ENCODE measurements at regions not wholly inside any gene's neighbourhood (a gene's known extent, or its start where the extent isn't known, plus 50 kb on each side); places are given as distances from the start of the nearest gene placed in this dataset.

GRCh38 chr3:27658741-27659140 is 63.4 kb downstream of the EOMES start:
- WGBS (ENCODE audit: extremely low coverage, insufficient read length, low lambda C conversion rate): no CpG with 5 or more reads among the region's 1 CpG
- Histone ChIP-seq H3K18ac (ENCODE audit: insufficient read length, low read depth, low read length) (no peak overlapping the region), H4K20me1 (ENCODE audit: control insufficient read depth, insufficient read depth, insufficient read length) (no peaks in the 10 kb centered on the region), H2BK12ac (ENCODE audit: insufficient read length, low read depth, low read length) (no peak overlapping the region), H3K27ac (ENCODE audit: insufficient read length, low read depth, low read length) (no peak overlapping the region), H3K79me1 (ENCODE audit: insufficient read depth, low read depth, low read length, poor library complexity, severe bottlenecking) (no peaks in the 10 kb centered on the region), H3K56ac (ENCODE audit: insufficient read length, low read depth, low read length) (no peak overlapping the region), H3T11ph (ENCODE audit: low read length) (no peak overlapping the region), H4K91ac (ENCODE audit: insufficient read length, low read depth, low read length) (no peak overlapping the region), H3K27me3 (ENCODE audit: insufficient read depth, low read length) (no peaks in the 10 kb centered on the region), H3K23ac (ENCODE audit: insufficient read length, low read depth, low read length) (no peak overlapping the region), H2BK20ac (ENCODE audit: low read depth, low read length, poor library complexity, severe bottlenecking) (no peak overlapping the region), H3K9ac (ENCODE audit: extremely low read depth, insufficient read length, low read length) (no peak overlapping the region), H4K8ac (replicated peaks; ENCODE audit: insufficient read length, low read depth, low read length) (no peak overlapping the region), H4K5ac (ENCODE audit: insufficient read length, low read depth, low read length) (no peak overlapping the region), H2BK5ac (ENCODE audit: insufficient read length, low read length) (no peak overlapping the region), H3K23me2 (ENCODE audit: insufficient read length, low read depth, low read length, poor library complexity, severe bottlenecking) (no peaks in the 10 kb centered on the region), H2BK15ac (ENCODE audit: low read depth, low read length) (no peak overlapping the region), H3K14ac (ENCODE audit: insufficient read depth, low read length) (no peak overlapping the region), H3K4me1 (ENCODE audit: insufficient read depth, low read length) (peaks cover 5% of the 10 kb centered on the region; the same call in 1 of the 2 replicates), H3K79me2 (ENCODE audit: insufficient read depth, low read length) (no peaks in the 10 kb centered on the region), H2AFZ (ENCODE audit: low read length) (no peak overlapping the region), H2AK5ac (ENCODE audit: insufficient read length, low read length) (no peak overlapping the region), H3K4me2 (ENCODE audit: insufficient read depth, insufficient read length, low read length) (no peak overlapping the region), H3K4ac (ENCODE audit: low read depth, low read length) (no peak overlapping the region), H2BK120ac (ENCODE audit: low read depth, low read length, poor library complexity, severe bottlenecking) (no peak overlapping the region), H3K9me3 (ENCODE audit: control insufficient read depth, low read depth, low read length) (no peaks in the 10 kb centered on the region)
- H3K9me3 Mint-ChIP-seq: no peaks in the 10 kb centered on the region
- H3K4me3 Mint-ChIP-seq: no peak overlapping the region
- no peak for TF ChIP-seq CTCF (conservative IDR thresholded peaks at IDR 0.05)
- H3K36me3 Mint-ChIP-seq (ENCODE audit: insufficient read depth in 1 of 3, low read depth in 3 of 3): no peaks in the 10 kb centered on the region
- DNase-seq: no peak
- H3K27me3 Mint-ChIP-seq (ENCODE audit: low read depth): no peaks in the 10 kb centered on the region
- H3K27ac Mint-ChIP-seq: no peak overlapping the region
- H3K4me1 Mint-ChIP-seq: peaks cover 15 to 16% of the 10 kb centered on the region in 2 experiments
